ENCODE measurements at regions not wholly inside any gene's neighbourhood (a gene's known extent, or its start where the extent isn't known, plus 50 kb on each side); places are given as distances from the start of the nearest gene placed in this dataset.

GRCh38 chr4:33772582-33772981 is 2471.7 kb downstream of the ARAP2 start:
- no TSS peak for BruUV-seq (replicated peaks)
- no peaks in the 10 kb centered on the region for H3K27me3 ChIP-seq (replicated peaks; ENCODE audit: insufficient read depth, low read depth, low read length, poor library complexity)
- intact Hi-C loops (cut with micrococcal nuclease; ENCODE audit: unreplicated experiment): no loop called here
- no peaks in the 10 kb centered on the region for H3K9me3 ChIP-seq (ENCODE audit: low read depth, low read length, poor library complexity, severe bottlenecking)
- CTCF ChIA-PET: no interaction called here
- POLR2A ChIA-PET (ENCODE audit: low non-redundant PET): no interaction called here
- no peaks in the 10 kb centered on the region for H3K4me1 ChIP-seq (ENCODE audit: insufficient read depth, low read length, poor library complexity, severe bottlenecking)
- H3K27ac ChIP-seq (ENCODE audit: low read depth, low read length, poor library complexity, severe bottlenecking): no peak overlapping the region
- peak; percentile 1 for DNase-seq (ENCODE audit: low spot score)
- H3K36me3 ChIP-seq (ENCODE audit: insufficient read depth, low read length, poor library complexity, severe bottlenecking): no peaks in the 10 kb centered on the region
- H3K4me3 ChIP-seq (ENCODE audit: low read depth, low read length, poor library complexity, severe bottlenecking): no peak overlapping the region
- TF ChIP-seq CTCF (conservative IDR thresholded peaks at IDR 0.05; ENCODE audit: low read depth, low read length) (no peak), EZH2 (IDR thresholded peaks at IDR 0.05; ENCODE audit: borderline replicate concordance, low read depth, low read length, poor library complexity, severe bottlenecking) (no peak)

GRCh38 chr4:33780952-33781791 is 2463.1 kb downstream of the ARAP2 start:
- no peaks in the 10 kb centered on the region for H3K27me3 ChIP-seq (replicated peaks; ENCODE audit: insufficient read depth, low read depth, low read length, poor library complexity)
- no peak overlapping the region for H3K4me3 ChIP-seq (ENCODE audit: low read depth, low read length, poor library complexity, severe bottlenecking)
- H3K4me1 ChIP-seq (ENCODE audit: insufficient read depth, low read length, poor library complexity, severe bottlenecking): no peaks in the 10 kb centered on the region
- no peaks in the 10 kb centered on the region for H3K36me3 ChIP-seq (ENCODE audit: insufficient read depth, low read length, poor library complexity, severe bottlenecking)
- no peak for TF ChIP-seq EZH2 (IDR thresholded peaks at IDR 0.05; ENCODE audit: borderline replicate concordance, low read depth, low read length, poor library complexity, severe bottlenecking)
- TF ChIP-seq CTCF (conservative IDR thresholded peaks at IDR 0.05; ENCODE audit: low read depth, low read length): no peak
- CTCF ChIA-PET: no interaction called here
- intact Hi-C loops (cut with micrococcal nuclease; ENCODE audit: unreplicated experiment): no loop called here
- peaks cover 10% of the 10 kb centered on the region for H3K9me3 ChIP-seq (ENCODE audit: low read depth, low read length, poor library complexity, severe bottlenecking)
- BruUV-seq (replicated peaks): no TSS peak
- no peak for DNase-seq (ENCODE audit: low spot score)
- POLR2A ChIA-PET (ENCODE audit: low non-redundant PET): no interaction called here
- H3K27ac ChIP-seq (ENCODE audit: low read depth, low read length, poor library complexity, severe bottlenecking): no peak overlapping the region

GRCh38 chr4:33785843-33786242 is 2458.5 kb downstream of the ARAP2 start:
- CTCF ChIA-PET: no interaction called here
- BruUV-seq (replicated peaks): no TSS peak
- no peak overlapping the region for H3K27ac ChIP-seq (ENCODE audit: low read depth, low read length, poor library complexity, severe bottlenecking)
- H3K36me3 ChIP-seq (ENCODE audit: insufficient read depth, low read length, poor library complexity, severe bottlenecking): no peaks in the 10 kb centered on the region
- no peaks in the 10 kb centered on the region for H3K27me3 ChIP-seq (replicated peaks; ENCODE audit: insufficient read depth, low read depth, low read length, poor library complexity)
- TF ChIP-seq CTCF (conservative IDR thresholded peaks at IDR 0.05; ENCODE audit: low read depth, low read length) (no peak), EZH2 (IDR thresholded peaks at IDR 0.05; ENCODE audit: borderline replicate concordance, low read depth, low read length, poor library complexity, severe bottlenecking) (no peak)
- POLR2A ChIA-PET (ENCODE audit: low non-redundant PET): no interaction called here
- no peaks in the 10 kb centered on the region for H3K4me1 ChIP-seq (ENCODE audit: insufficient read depth, low read length, poor library complexity, severe bottlenecking)
- no peak overlapping the region for H3K4me3 ChIP-seq (ENCODE audit: low read depth, low read length, poor library complexity, severe bottlenecking)
- intact Hi-C loops (cut with micrococcal nuclease; ENCODE audit: unreplicated experiment): no loop called here
- peaks cover 5% of the 10 kb centered on the region for H3K9me3 ChIP-seq (ENCODE audit: low read depth, low read length, poor library complexity, severe bottlenecking)
- no peak for DNase-seq (ENCODE audit: low spot score)
